HepG2 (cell line): ENCODE measurements at regions not wholly inside any gene's neighbourhood (a gene's known extent, or its start where the extent isn't known, plus 50 kb on each side); places are given as distances from the start of the nearest gene placed in this dataset.

Experiments used
- ATAC-seq: fragments of 200-7000 bp; cut with Tn5 transposase; 3 replicates; pipeline ENCODE4 v1.9.1; 2020; ENCODE audit warnings: mild to moderate bottlenecking, moderate library complexity
- BruUV-seq: library from RNA; stranded (reverse); fragments of 400-500 nt; replicated peaks from 2 replicates; lab custom pipeline; 2021; lab: Mats Ljungman, UMichigan
- CTCF ChIA-PET: fragments of 300-600 bp; formaldehyde crosslinking; extraction: SDS; loops from one replicate; lab custom pipeline; 2021; ENCODE audit warnings: low total read pairs, inconsistent platforms, low intra/inter-chr PET ratio; lab: Yijun Ruan, JAX
- POLR2A ChIA-PET: fragments of 350-600 bp; sonication (Branson Sonifier 250); formaldehyde crosslinking; loops from one replicate; lab custom pipeline; 2020; ENCODE audit warnings: antibody characterized with exemption, inconsistent platforms; lab: Yijun Ruan, JAX
- DNase-seq: peaks from one replicate; pipeline ENCODE4 v3.0.0-alpha.2; 2015; ENCODE audit warnings: low spot score
- FAIRE-seq: peaks from 3 replicates; lab custom pipeline; 2011; peaks lifted over from hg19 to GRCh38; lab: Jason Lieb, UNC
- H2AFZ ChIP-seq: one replicate; pipeline ENCODE4 v1.6.1; 2011; ENCODE audit warnings: low read length, inconsistent platforms
- H3K27ac ChIP-seq: fragments of 300-600 bp; 3 replicates; pipeline ENCODE4 v1.8.0; 2011; ENCODE audit warnings: mixed run types, mild to moderate bottlenecking, mixed read lengths, low read length, inconsistent platforms; ENCODE audit not compliant: insufficient read depth; ENCODE audit errors: extremely low read length
- H3K27me3 ChIP-seq, 2 experiments: fragments of 200-600 bp in 1 of 2; 2 replicates in 1 of 2; 3 replicates in 1 of 2; pipeline versions ENCODE4 v1.6.0 to v1.8.0; 2011; ENCODE audit warnings: low read length in 2 of 2, mild to moderate bottlenecking in 2 of 2, moderate library complexity in 2 of 2, inconsistent platforms in 1 of 2; ENCODE audit not compliant: insufficient read depth in 2 of 2, control insufficient read depth in 1 of 2
- H3K36me3 ChIP-seq, 2 experiments: fragments of 200-600 bp in 1 of 2; replicated peaks in 1 of 2; 2 replicates in 1 of 2; 3 replicates in 1 of 2; pipeline versions ENCODE4 v1.5.1 to v1.8.0; 2011; ENCODE audit warnings: low read length in 2 of 2, inconsistent platforms in 1 of 2; ENCODE audit not compliant: insufficient read depth in 2 of 2, control insufficient read depth in 1 of 2
- H3K4me1 ChIP-seq: 2 replicates; pipeline ENCODE4 v1.5.1; 2012; ENCODE audit warnings: low read length, inconsistent platforms; ENCODE audit not compliant: insufficient read depth
- H3K4me2 ChIP-seq: 2 replicates; pipeline ENCODE4 v1.6.0; 2011; ENCODE audit warnings: low read depth, low read length, inconsistent platforms
- H3K4me3 ChIP-seq, 3 experiments: fragments of 200-600 bp in 1 of 3; sonication (generic), shearing (Covaris generic) in 1 of 3; replicated peaks in 1 of 3; 2 replicates each; pipeline ENCODE4 v1.5.1; 2011 to 2016; ENCODE audit warnings: low read length in 3 of 3, inconsistent platforms in 2 of 3, low read depth in 2 of 3, mild to moderate bottlenecking in 2 of 3, control low read depth in 1 of 3, mixed read lengths in 1 of 3; ENCODE audit not compliant: insufficient read depth in 1 of 3
- H3K79me2 ChIP-seq: one replicate; pipeline ENCODE4 v1.6.1; 2011; ENCODE audit warnings: low read length, inconsistent platforms; ENCODE audit not compliant: insufficient read depth
- H3K9ac ChIP-seq: 2 replicates; pipeline ENCODE4 v1.6.0; 2011; ENCODE audit warnings: mild to moderate bottlenecking, low read depth, low read length, inconsistent platforms; ENCODE audit not compliant: insufficient read depth
- H3K9me3 ChIP-seq: 2 replicates; pipeline ENCODE4 v1.5.1; 2012; ENCODE audit warnings: mild to moderate bottlenecking, low read length
- H4K20me1 ChIP-seq: 2 replicates; pipeline ENCODE4 v1.6.0; 2011; ENCODE audit warnings: inconsistent platforms, mild to moderate bottlenecking, low read length, moderate library complexity; ENCODE audit not compliant: insufficient read depth
- E2F5 ChIP-seq: sonication (generic); formaldehyde crosslinking; conservative IDR thresholded peaks from 2 replicates; pipeline ENCODE4 v1.4.0; 2020; ENCODE audit warnings: missing genetic modification reagents
- ERF ChIP-seq: IDR thresholded peaks from 2 replicates; pipeline ENCODE4 v1.6.1; 2018; ENCODE audit warnings: missing biosample characterization, missing genetic modification reagents
- FOXK2 ChIP-seq: fragments of 450-650 bp; IDR thresholded peaks from 2 replicates; pipeline ENCODE4 v1.6.1; 2016
- GFI1 ChIP-seq: sonication (generic); formaldehyde crosslinking; IDR thresholded peaks from 2 replicates; pipeline ENCODE4 v1.5.0; 2020; ENCODE audit warnings: missing genetic modification reagents, mild to moderate bottlenecking, borderline replicate concordance
- KDM2A ChIP-seq: sonication (generic); formaldehyde crosslinking; IDR thresholded peaks from 2 replicates; pipeline ENCODE4 v1.4.0; 2020; ENCODE audit warnings: low read depth, missing genetic modification reagents, borderline replicate concordance
- MED8 ChIP-seq: sonication (generic); formaldehyde crosslinking; IDR thresholded peaks from 2 replicates; pipeline ENCODE4 v1.8.1; 2023; ENCODE audit warnings: mild to moderate bottlenecking, missing genetic modification reagents; ENCODE audit not compliant: insufficient replicate concordance
- NR3C1 ChIP-seq: sonication (generic); formaldehyde crosslinking; IDR thresholded peaks from 2 replicates; pipeline ENCODE4 v1.4.0; 2020; ENCODE audit warnings: missing genetic modification reagents
- RORA ChIP-seq: sonication (generic); formaldehyde crosslinking; IDR thresholded peaks from 2 replicates; pipeline ENCODE4 v1.5.0; 2020; ENCODE audit warnings: mild to moderate bottlenecking, missing genetic modification reagents, moderate library complexity
- SKI ChIP-seq: fragments of 450-650 bp; IDR thresholded peaks from one replicate; pipeline ENCODE4 v1.6.1; 2018; ENCODE audit warnings: mild to moderate bottlenecking; ENCODE audit not compliant: partially characterized antibody
- SRY ChIP-seq: sonication (generic); formaldehyde crosslinking; IDR thresholded peaks from 2 replicates; pipeline ENCODE4 v1.8.0; 2022; ENCODE audit warnings: mild to moderate bottlenecking, missing genetic modification reagents
- ZBTB7A ChIP-seq: sonication (generic); formaldehyde crosslinking; IDR thresholded peaks from 2 replicates; pipeline ENCODE4 v1.8.0; 2022; ENCODE audit warnings: mild to moderate bottlenecking, missing genetic modification reagents
- ZGPAT ChIP-seq: IDR thresholded peaks from 2 replicates; pipeline ENCODE4 v1.6.1; 2016; ENCODE audit warnings: mild to moderate bottlenecking
- ZMYM4 ChIP-seq: sonication (generic); formaldehyde crosslinking; IDR thresholded peaks from 2 replicates; pipeline ENCODE4 v1.8.1; 2023; ENCODE audit warnings: mild to moderate bottlenecking, missing genetic modification reagents
- ZNF12 ChIP-seq: sonication (generic); formaldehyde crosslinking; IDR thresholded peaks from 2 replicates; pipeline ENCODE4 v1.5.0; 2020; ENCODE audit warnings: missing genetic modification reagents
- ZNF224 ChIP-seq: sonication (generic); formaldehyde crosslinking; IDR thresholded peaks from 2 replicates; pipeline ENCODE4 v1.5.0; 2020; ENCODE audit warnings: mild to moderate bottlenecking, missing genetic modification reagents
- ZNF382 ChIP-seq: sonication (generic); formaldehyde crosslinking; IDR thresholded peaks from 2 replicates; pipeline ENCODE4 v1.5.0; 2020; ENCODE audit warnings: missing genetic modification reagents, mild to moderate bottlenecking, borderline replicate concordance
- ZNF619 ChIP-seq: sonication (generic); formaldehyde crosslinking; IDR thresholded peaks from 2 replicates; pipeline ENCODE4 v1.4.0; 2020; ENCODE audit warnings: mild to moderate bottlenecking, missing genetic modification reagents
- ZNF766 ChIP-seq: sonication (generic); formaldehyde crosslinking; IDR thresholded peaks from 2 replicates; pipeline ENCODE4 v1.5.0; 2020; ENCODE audit warnings: missing genetic modification reagents, borderline replicate concordance
- WGBS: methylation state at CpG from one replicate; pipeline ENCODE4 v1.1.6; 2017; ENCODE audit warnings: low lambda C conversion rate; 5-methylcytosine and 5-hydroxymethylcytosine counted together
- in situ Hi-C: cut with HindIII; loops from 2 replicates; pipeline ENCODE4 v1.10.0; 2017; ENCODE audit warnings: low pct_unique_long_range_greater_than_20kb; ENCODE audit not compliant: extremely low pct_ligation_motif_present
- intact Hi-C: fragments of 100-400 bp; cut with micrococcal nuclease; formaldehyde crosslinking; loops from one replicate; pipeline ENCODE4 v1.10.0; 2022; ENCODE audit not compliant: unreplicated experiment

GRCh38 chr21:28731700-28732321 lies 260.9 kb downstream of the LTN1 start:
- ChIA-PET POLR2A (no interaction called here), CTCF (no interaction called here)
- TF ChIP-seq ZNF382 (no peak), SKI (no peak), ZNF619 (CRISPR knock-in tag) (no peak), RORA (CRISPR knock-in tag) (no peak), KDM2A (CRISPR knock-in tag) (no peak), ZGPAT (CRISPR knock-in tag) (no peak), GFI1 (no peak), ZMYM4 (CRISPR knock-in tag) (no peak), ZBTB7A (CRISPR knock-in tag) (no peak), MED8 (no peak), ZNF766 (no peak), SRY (CRISPR knock-in tag) (no peak), ZNF12 (CRISPR knock-in tag) (no peak), ZNF224 (CRISPR knock-in tag) (no peak), NR3C1 (CRISPR knock-in tag) (no peak), FOXK2 (no peak), E2F5 (CRISPR knock-in tag) (no peak), ERF (CRISPR knock-in tag) (no peak)
- BruUV-seq: no TSS peak
- Histone ChIP-seq H3K9ac (no peak overlapping the region), H2AFZ (no peak overlapping the region), H3K4me2 (no peak overlapping the region), H3K79me2 (no peaks in the 10 kb centered on the region), H3K9me3 (no peaks in the 10 kb centered on the region), H3K36me3 (no peaks in the 10 kb centered on the region), H3K4me3 (no peak overlapping the region), H4K20me1 (no peaks in the 10 kb centered on the region), H3K27me3 (no peaks in the 10 kb centered on the region; a peak in 1 of 5 replicates), H3K27ac (no peak overlapping the region), H3K4me1 (no peaks in the 10 kb centered on the region)
- intact Hi-C loops: no loop called here
- DNase-seq (no peak), ATAC-seq (no peak), FAIRE-seq (no peak)
- WGBS: 49% methylated on average over 3 of the region's 6 CpGs
- in situ Hi-C loops: no loop called here
